Type B pancreatic cell (in vitro differentiated cells): ENCODE measurements at regions not wholly inside any gene's neighbourhood (a gene's known extent, or its start where the extent isn't known, plus 50 kb on each side); places are given as distances from the start of the nearest gene placed in this dataset.

ENCODE experiments used
- DNase-seq: peaks from one replicate; pipeline ENCODE4 v3.0.0; 2021; ENCODE audit warnings: mixed read lengths; ENCODE audit not compliant: unreplicated experiment; ENCODE audit errors: extremely low spot score
- H3K27ac Mint-ChIP-seq: 2 replicates; pipeline ENCODE4 v1.8.0; 2021; ENCODE audit warnings: mild to moderate bottlenecking, mixed read lengths
- H3K27me3 Mint-ChIP-seq: 2 replicates; pipeline ENCODE4 v1.8.0; 2021; ENCODE audit warnings: mixed read lengths
- H3K36me3 Mint-ChIP-seq: 2 replicates; pipeline ENCODE4 v1.8.0; 2021; ENCODE audit warnings: mixed read lengths
- H3K4me1 Mint-ChIP-seq: one replicate; pipeline ENCODE4 v1.8.0; 2021; ENCODE audit warnings: mixed read lengths; ENCODE audit not compliant: unreplicated experiment
- H3K4me3 Mint-ChIP-seq: 2 replicates; pipeline ENCODE4 v1.8.0; 2021; ENCODE audit warnings: mild to moderate bottlenecking, mixed read lengths
- H3K9me3 Mint-ChIP-seq: 2 replicates; pipeline ENCODE4 v1.8.0; 2021; ENCODE audit warnings: mixed read lengths
- TF ChIP-seq, protein P1 (sequence below): fragments of 200-600 bp; sonication (generic); conservative IDR thresholded peaks from 2 replicates; pipeline ENCODE4 v1.5.0; 2021; ENCODE audit warnings: antibody characterized with exemption, mild to moderate bottlenecking

DNA sequence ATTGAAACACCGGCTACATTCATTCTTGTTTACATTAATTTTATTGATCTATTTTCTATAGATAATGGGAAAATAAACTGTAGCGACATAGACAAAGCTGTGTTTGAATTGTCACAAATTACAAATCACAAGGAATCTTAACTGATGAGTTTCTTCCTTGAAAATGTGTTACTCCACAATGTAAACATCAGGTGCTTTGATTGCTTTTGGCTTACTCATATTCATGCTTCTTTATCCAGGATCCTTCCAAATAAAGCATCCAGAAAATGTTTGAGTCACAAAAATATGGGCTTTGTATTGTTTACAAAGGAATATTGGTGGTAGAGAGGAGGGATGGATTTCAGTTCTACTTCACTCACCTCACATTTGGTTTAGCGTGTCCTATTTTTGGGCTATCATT, 64.0 kb downstream of the BMP2 start:
- Mint-ChIP-seq H3K4me1 (peaks cover 6% of the 10 kb centered on the region), H3K36me3 (no peaks in the 10 kb centered on the region), H3K9me3 (no peaks in the 10 kb centered on the region), H3K27me3 (no peaks in the 10 kb centered on the region), H3K27ac (no peak overlapping the region), H3K4me3 (no peak overlapping the region)
- no peak for DNase-seq
- TF ChIP-seq, protein P1, sequence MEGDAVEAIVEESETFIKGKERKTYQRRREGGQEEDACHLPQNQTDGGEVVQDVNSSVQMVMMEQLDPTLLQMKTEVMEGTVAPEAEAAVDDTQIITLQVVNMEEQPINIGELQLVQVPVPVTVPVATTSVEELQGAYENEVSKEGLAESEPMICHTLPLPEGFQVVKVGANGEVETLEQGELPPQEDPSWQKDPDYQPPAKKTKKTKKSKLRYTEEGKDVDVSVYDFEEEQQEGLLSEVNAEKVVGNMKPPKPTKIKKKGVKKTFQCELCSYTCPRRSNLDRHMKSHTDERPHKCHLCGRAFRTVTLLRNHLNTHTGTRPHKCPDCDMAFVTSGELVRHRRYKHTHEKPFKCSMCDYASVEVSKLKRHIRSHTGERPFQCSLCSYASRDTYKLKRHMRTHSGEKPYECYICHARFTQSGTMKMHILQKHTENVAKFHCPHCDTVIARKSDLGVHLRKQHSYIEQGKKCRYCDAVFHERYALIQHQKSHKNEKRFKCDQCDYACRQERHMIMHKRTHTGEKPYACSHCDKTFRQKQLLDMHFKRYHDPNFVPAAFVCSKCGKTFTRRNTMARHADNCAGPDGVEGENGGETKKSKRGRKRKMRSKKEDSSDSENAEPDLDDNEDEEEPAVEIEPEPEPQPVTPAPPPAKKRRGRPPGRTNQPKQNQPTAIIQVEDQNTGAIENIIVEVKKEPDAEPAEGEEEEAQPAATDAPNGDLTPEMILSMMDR, result no peak

DNA sequence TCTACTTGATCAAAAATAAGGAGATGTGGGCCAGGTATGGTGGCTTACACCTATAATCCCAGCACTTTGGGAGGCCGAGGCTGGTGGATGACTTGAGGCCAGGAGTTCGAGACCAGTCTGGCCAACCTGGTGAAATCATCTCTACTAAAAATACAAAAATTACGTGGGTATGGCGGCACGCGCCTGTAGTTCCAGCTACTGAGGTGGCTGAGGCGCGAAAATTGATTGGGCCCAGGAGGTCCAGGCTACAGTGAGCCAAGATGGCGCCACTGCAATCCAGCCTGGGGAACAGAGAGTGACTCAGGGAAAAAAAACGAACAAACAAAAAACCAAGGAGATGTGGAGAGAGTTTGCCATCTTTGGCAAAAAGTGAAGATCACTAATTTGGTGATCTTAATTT, 65.3 kb downstream of the BMP2 start:
- H3K9me3 Mint-ChIP-seq, result no peaks in the 10 kb centered on the region
- no peaks in the 10 kb centered on the region for H3K36me3 Mint-ChIP-seq
- DNase-seq, result no peak
- TF ChIP-seq, protein P1, result no peak
- peaks cover 6% of the 10 kb centered on the region for H3K4me1 Mint-ChIP-seq
- no peak overlapping the region for H3K27ac Mint-ChIP-seq
- no peak overlapping the region for H3K4me3 Mint-ChIP-seq
- H3K27me3 Mint-ChIP-seq, result peaks cover 7% of the 10 kb centered on the region

DNA sequence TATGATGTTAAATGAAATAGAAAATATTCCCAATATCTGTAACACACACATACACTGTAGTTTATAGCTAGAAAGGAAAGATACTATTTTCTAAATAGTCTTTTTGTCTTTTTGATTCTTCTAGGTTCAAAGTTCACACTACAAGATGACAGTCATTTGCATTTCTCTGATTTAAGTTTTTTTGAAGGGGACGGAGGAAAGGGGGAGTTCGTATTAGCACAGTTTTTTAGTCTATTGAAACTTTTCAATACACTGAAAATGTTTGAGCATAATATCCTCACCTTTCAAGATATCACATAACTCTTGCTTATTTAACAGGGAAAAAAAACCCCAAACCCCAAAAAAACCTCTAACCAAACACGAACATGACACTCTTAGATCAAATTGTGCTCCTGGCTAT, 68.1 kb downstream of the BMP2 start:
- Mint-ChIP-seq H3K36me3 (no peaks in the 10 kb centered on the region), H3K9me3 (peaks cover 4% of the 10 kb centered on the region), H3K4me1 (no peaks in the 10 kb centered on the region), H3K4me3 (no peak overlapping the region), H3K27me3 (peaks cover 14% of the 10 kb centered on the region), H3K27ac (no peak overlapping the region)
- DNase-seq, result no peak
- TF ChIP-seq, protein P1, result no peak

DNA sequence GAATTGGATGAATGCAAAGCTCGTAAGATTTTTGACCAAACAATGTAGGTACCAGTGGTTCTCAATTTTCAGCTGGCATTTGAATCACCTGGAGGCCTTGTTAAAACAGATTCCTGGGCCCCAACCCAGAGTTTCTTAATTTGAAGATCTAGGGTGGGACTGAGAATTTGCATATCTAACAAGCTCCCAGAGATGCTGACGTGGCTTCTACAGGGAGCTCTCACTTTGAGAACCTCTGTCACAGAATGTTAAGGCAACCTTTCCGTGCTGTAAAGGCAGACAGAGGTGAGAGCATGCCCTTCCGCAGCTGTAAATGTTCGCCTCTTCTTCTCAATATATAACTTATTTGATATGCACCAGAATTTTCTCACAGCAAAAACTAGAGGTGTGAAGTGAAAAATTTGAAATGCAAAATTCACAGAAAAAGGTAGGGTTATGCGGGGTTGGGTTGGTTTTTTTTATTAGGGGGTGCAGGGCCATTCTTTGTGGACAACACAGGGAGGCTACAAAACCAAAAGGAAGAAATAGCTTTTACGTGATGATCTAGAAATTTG, 69.4 kb downstream of the BMP2 start:
- H3K9me3 Mint-ChIP-seq, result peaks cover 4% of the 10 kb centered on the region
- DNase-seq, result no peak
- H3K36me3 Mint-ChIP-seq, result no peaks in the 10 kb centered on the region
- H3K27me3 Mint-ChIP-seq, result peaks cover 24% of the 10 kb centered on the region
- H3K4me3 Mint-ChIP-seq, result no peak overlapping the region
- no peak overlapping the region for H3K27ac Mint-ChIP-seq
- H3K4me1 Mint-ChIP-seq, result no peaks in the 10 kb centered on the region
- TF ChIP-seq, protein P1, result no peak

DNA sequence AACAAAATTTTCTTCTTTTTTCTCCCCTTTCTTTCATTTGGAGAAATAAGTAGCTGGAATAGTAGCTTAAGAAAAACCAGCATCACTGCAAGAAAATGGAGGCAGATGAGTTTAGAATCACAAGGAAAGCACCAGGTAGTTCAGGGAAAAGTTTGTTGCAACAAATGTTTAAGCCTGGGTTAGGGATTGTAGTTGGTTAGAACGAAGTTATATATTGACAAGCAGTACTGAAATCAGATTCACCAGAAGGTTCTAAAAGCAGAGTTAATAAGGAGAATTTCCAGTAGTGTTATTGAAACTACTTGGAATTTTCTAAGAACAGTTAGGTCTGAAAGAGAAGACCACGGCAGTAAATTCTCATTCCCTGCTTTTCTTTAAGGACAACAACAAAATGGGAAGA, 70.2 kb downstream of the BMP2 start:
- Mint-ChIP-seq H3K27ac (no peak overlapping the region), H3K4me3 (no peak overlapping the region), H3K4me1 (no peaks in the 10 kb centered on the region), H3K36me3 (no peaks in the 10 kb centered on the region), H3K9me3 (peaks cover 4% of the 10 kb centered on the region), H3K27me3 (peaks cover 27% of the 10 kb centered on the region)
- TF ChIP-seq, protein P1, result no peak
- no peak for DNase-seq
